T-helper 17 cell (primary cell): ENCODE measurements at regions not wholly inside any gene's neighbourhood (a gene's known extent, or its start where the extent isn't known, plus 50 kb on each side); places are given as distances from the start of the nearest gene placed in this dataset.

Source experiments
- ATAC-seq: fragments of 150-1000 bp; cut with Tn5 transposase; 2 replicates; pipeline ENCODE4 v1.10.0; 2021; ENCODE audit warnings: mild to moderate bottlenecking, moderate library complexity
- DNase-seq, 3 donors: peaks; one replicate each; pipeline versions ENCODE4 v3.0.0 to v3.0.0-alpha.2; 2020 to 2021
- H3K9me3 ChIP-seq: one replicate; pipeline ENCODE4 v1.7.0; 2013; ENCODE audit warnings: low read length, mild to moderate bottlenecking; ENCODE audit not compliant: control insufficient read depth, poor library complexity, severe bottlenecking
- H3K27ac Mint-ChIP-seq: one replicate; pipeline ENCODE4 v1.8.0; 2022; ENCODE audit warnings: mild to moderate bottlenecking, moderate library complexity, mixed read lengths
- H3K27me3 Mint-ChIP-seq: one replicate; pipeline ENCODE4 v1.8.0; 2022; ENCODE audit warnings: mixed read lengths
- H3K36me3 Mint-ChIP-seq: one replicate; pipeline ENCODE4 v1.8.0; 2022; ENCODE audit warnings: low read depth, mixed read lengths
- H3K4me1 Mint-ChIP-seq: one replicate; pipeline ENCODE4 v1.8.0; 2022; ENCODE audit warnings: mild to moderate bottlenecking, mixed read lengths
- H3K4me3 Mint-ChIP-seq: one replicate; pipeline ENCODE4 v1.8.0; 2022; ENCODE audit warnings: mild to moderate bottlenecking, moderate library complexity, mixed read lengths

- H3K9me3 ChIP-seq: no peaks in the 10 kb centered on the region
- ATAC-seq: no peak
- H3K27me3 Mint-ChIP-seq: no peaks in the 10 kb centered on the region
Observed at GRCh38 chr7:67976490-67976889, 979.9 kb downstream of the TYW1 start.

GRCh38 chr7:67983486-67983885 is 986.9 kb downstream of the TYW1 start:
- Mint-ChIP-seq H3K27ac (no peak overlapping the region), H3K4me1 (no peaks in the 10 kb centered on the region), H3K36me3 (no peaks in the 10 kb centered on the region), H3K27me3 (no peaks in the 10 kb centered on the region), H3K4me3 (no peak overlapping the region)
- ATAC-seq: no peak
- peaks cover 3% of the 10 kb centered on the region for H3K9me3 ChIP-seq
- no peak for DNase-seq

More at GRCh38 chr7:67976490-67976889, 979.9 kb downstream of the TYW1 start:
- no peaks in the 10 kb centered on the region for H3K4me1 Mint-ChIP-seq
- no peaks in the 10 kb centered on the region for H3K36me3 Mint-ChIP-seq
- no peak for DNase-seq
- no peak overlapping the region for H3K4me3 Mint-ChIP-seq
- H3K27ac Mint-ChIP-seq: no peak overlapping the region

GRCh38 chr7:67984326-67984725 is 987.7 kb downstream of the TYW1 start:
- ATAC-seq (no peak), DNase-seq (no peak)
- no peaks in the 10 kb centered on the region for H3K4me1 Mint-ChIP-seq
- H3K27me3 Mint-ChIP-seq: no peaks in the 10 kb centered on the region
- H3K9me3 ChIP-seq: peaks cover 3% of the 10 kb centered on the region
- no peak overlapping the region for H3K4me3 Mint-ChIP-seq
- no peaks in the 10 kb centered on the region for H3K36me3 Mint-ChIP-seq
- no peak overlapping the region for H3K27ac Mint-ChIP-seq

GRCh38 chr7:67989142-67989541 is 992.5 kb downstream of the TYW1 start:
- Mint-ChIP-seq H3K4me3 (no peak overlapping the region), H3K27ac (no peak overlapping the region), H3K4me1 (no peaks in the 10 kb centered on the region), H3K36me3 (no peaks in the 10 kb centered on the region), H3K27me3 (no peaks in the 10 kb centered on the region)
- H3K9me3 ChIP-seq: no peaks in the 10 kb centered on the region
- DNase-seq (no peak), ATAC-seq (no peak)

GRCh38 chr7:67990003-67990402 is 993.4 kb downstream of the TYW1 start:
- DNase-seq: no peak
- no peaks in the 10 kb centered on the region for H3K4me1 Mint-ChIP-seq
- ATAC-seq: no peak
- H3K9me3 ChIP-seq: no peaks in the 10 kb centered on the region
- H3K27ac Mint-ChIP-seq: no peak overlapping the region
- no peak overlapping the region for H3K4me3 Mint-ChIP-seq
- no peaks in the 10 kb centered on the region for H3K27me3 Mint-ChIP-seq
- no peaks in the 10 kb centered on the region for H3K36me3 Mint-ChIP-seq

GRCh38 chr7:67990716-67991115 is 994.1 kb downstream of the TYW1 start:
- ATAC-seq: no peak
- H3K27ac Mint-ChIP-seq: no peak overlapping the region
- no peaks in the 10 kb centered on the region for H3K27me3 Mint-ChIP-seq
- no peak for DNase-seq
- H3K36me3 Mint-ChIP-seq: no peaks in the 10 kb centered on the region
- no peaks in the 10 kb centered on the region for H3K4me1 Mint-ChIP-seq
- H3K9me3 ChIP-seq: no peaks in the 10 kb centered on the region
- H3K4me3 Mint-ChIP-seq: no peak overlapping the region

- Mint-ChIP-seq H3K27me3 (no peaks in the 10 kb centered on the region), H3K4me1 (no peaks in the 10 kb centered on the region), H3K36me3 (no peaks in the 10 kb centered on the region), H3K4me3 (no peak overlapping the region), H3K27ac (no peak overlapping the region)
- DNase-seq (no peak), ATAC-seq (no peak)
- no peaks in the 10 kb centered on the region for H3K9me3 ChIP-seq
Observed at GRCh38 chr7:67992287-67992686, 995.7 kb downstream of the TYW1 start.

GRCh38 chr7:68005992-68006391 is 1009.4 kb downstream of the TYW1 start:
- no peaks in the 10 kb centered on the region for H3K4me1 Mint-ChIP-seq
- DNase-seq (no peak), ATAC-seq (no peak)
- H3K4me3 Mint-ChIP-seq: no peak overlapping the region
- H3K36me3 Mint-ChIP-seq: no peaks in the 10 kb centered on the region
- no peaks in the 10 kb centered on the region for H3K27me3 Mint-ChIP-seq
- H3K27ac Mint-ChIP-seq: no peak overlapping the region
- H3K9me3 ChIP-seq: no peaks in the 10 kb centered on the region

GRCh38 chr7:68006619-68007018 is 1010.0 kb downstream of the TYW1 start:
- ATAC-seq: no peak
- H3K27ac Mint-ChIP-seq: no peak overlapping the region
- H3K4me3 Mint-ChIP-seq: no peak overlapping the region
- no peak for DNase-seq
- H3K36me3 Mint-ChIP-seq: no peaks in the 10 kb centered on the region
- H3K27me3 Mint-ChIP-seq: no peaks in the 10 kb centered on the region
- no peaks in the 10 kb centered on the region for H3K9me3 ChIP-seq
- H3K4me1 Mint-ChIP-seq: no peaks in the 10 kb centered on the region

GRCh38 chr7:68009716-68010115 is 1013.1 kb downstream of the TYW1 start:
- no peaks in the 10 kb centered on the region for H3K27me3 Mint-ChIP-seq
- H3K36me3 Mint-ChIP-seq: no peaks in the 10 kb centered on the region
- ATAC-seq: no peak
- no peak overlapping the region for H3K4me3 Mint-ChIP-seq
- H3K4me1 Mint-ChIP-seq: no peaks in the 10 kb centered on the region
- H3K9me3 ChIP-seq: no peaks in the 10 kb centered on the region
- no peak for DNase-seq
- H3K27ac Mint-ChIP-seq: no peak overlapping the region

- DNase-seq (no peak), ATAC-seq (no peak)
- Mint-ChIP-seq H3K4me1 (no peaks in the 10 kb centered on the region), H3K4me3 (no peak overlapping the region), H3K27me3 (no peaks in the 10 kb centered on the region), H3K36me3 (no peaks in the 10 kb centered on the region), H3K27ac (no peak overlapping the region)
- no peaks in the 10 kb centered on the region for H3K9me3 ChIP-seq
Observed at GRCh38 chr7:68014031-68014736, 1017.6 kb downstream of the TYW1 start.

- H3K9me3 ChIP-seq: no peaks in the 10 kb centered on the region
- Mint-ChIP-seq H3K27ac (no peak overlapping the region), H3K4me1 (no peaks in the 10 kb centered on the region), H3K36me3 (no peaks in the 10 kb centered on the region), H3K4me3 (no peak overlapping the region), H3K27me3 (no peaks in the 10 kb centered on the region)
- DNase-seq (no peak), ATAC-seq (no peak)
Observed at GRCh38 chr7:68015122-68015977, 1018.7 kb downstream of the TYW1 start.

GRCh38 chr7:68015978-68016532 is 1019.4 kb downstream of the TYW1 start:
- Mint-ChIP-seq H3K4me1 (no peaks in the 10 kb centered on the region), H3K4me3 (no peak overlapping the region), H3K27ac (no peak overlapping the region), H3K36me3 (no peaks in the 10 kb centered on the region), H3K27me3 (no peaks in the 10 kb centered on the region)
- DNase-seq (no peak), ATAC-seq (no peak)
- H3K9me3 ChIP-seq: no peaks in the 10 kb centered on the region
